ENCODE measurements at regions not wholly inside any gene's neighbourhood (a gene's known extent, or its start where the extent isn't known, plus 50 kb on each side); places are given as distances from the start of the nearest gene placed in this dataset.

- TF ChIP-seq POLR2A (IDR thresholded peaks at IDR 0.05; ENCODE audit: low read depth, low read length) = no peak
- TF ChIP-seq, protein P1, sequence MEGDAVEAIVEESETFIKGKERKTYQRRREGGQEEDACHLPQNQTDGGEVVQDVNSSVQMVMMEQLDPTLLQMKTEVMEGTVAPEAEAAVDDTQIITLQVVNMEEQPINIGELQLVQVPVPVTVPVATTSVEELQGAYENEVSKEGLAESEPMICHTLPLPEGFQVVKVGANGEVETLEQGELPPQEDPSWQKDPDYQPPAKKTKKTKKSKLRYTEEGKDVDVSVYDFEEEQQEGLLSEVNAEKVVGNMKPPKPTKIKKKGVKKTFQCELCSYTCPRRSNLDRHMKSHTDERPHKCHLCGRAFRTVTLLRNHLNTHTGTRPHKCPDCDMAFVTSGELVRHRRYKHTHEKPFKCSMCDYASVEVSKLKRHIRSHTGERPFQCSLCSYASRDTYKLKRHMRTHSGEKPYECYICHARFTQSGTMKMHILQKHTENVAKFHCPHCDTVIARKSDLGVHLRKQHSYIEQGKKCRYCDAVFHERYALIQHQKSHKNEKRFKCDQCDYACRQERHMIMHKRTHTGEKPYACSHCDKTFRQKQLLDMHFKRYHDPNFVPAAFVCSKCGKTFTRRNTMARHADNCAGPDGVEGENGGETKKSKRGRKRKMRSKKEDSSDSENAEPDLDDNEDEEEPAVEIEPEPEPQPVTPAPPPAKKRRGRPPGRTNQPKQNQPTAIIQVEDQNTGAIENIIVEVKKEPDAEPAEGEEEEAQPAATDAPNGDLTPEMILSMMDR (IDR thresholded peaks at IDR 0.05; ENCODE audit: extremely low read depth in 1 of 2, insufficient read depth in 1 of 2, low read depth in 1 of 2, low read length in 2 of 2) = no peak
These were observed 326.2 kb upstream of the PRDM1 start for GRCh38 chr6:105759946-105760345.
